ENCODE measurements at regions not wholly inside any gene's neighbourhood (a gene's known extent, or its start where the extent isn't known, plus 50 kb on each side); places are given as distances from the start of the nearest gene placed in this dataset.

DNA sequence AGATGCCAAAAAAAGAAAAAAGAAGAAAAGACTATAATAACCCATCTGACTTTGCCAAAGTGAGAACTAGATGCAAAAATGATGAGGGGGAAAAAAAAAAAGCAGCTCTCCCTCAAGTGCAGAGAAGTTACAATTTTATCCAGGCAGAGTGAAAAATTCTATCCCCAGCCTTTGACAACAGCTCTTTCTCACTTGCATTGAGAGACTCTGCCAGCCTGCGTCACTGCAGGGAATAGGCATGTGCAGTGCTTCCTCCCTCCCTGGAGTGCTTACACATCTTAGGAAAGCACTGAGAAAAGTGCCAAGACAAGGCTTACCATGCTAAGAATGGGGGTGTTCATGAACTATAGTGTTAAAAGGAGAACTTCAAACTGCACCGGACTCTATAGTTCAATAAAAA is 418.6 kb upstream of the TYRP1 start:
- TF ChIP-seq CTCF (IDR thresholded peaks at IDR 0.05) (no peak), POLR2A (IDR thresholded peaks at IDR 0.05) (no peak), POLR2AphosphoS5 (IDR thresholded peaks at IDR 0.05; ENCODE audit: insufficient read depth in 1 of 2, low read depth in 1 of 2) (no peak)
- Histone ChIP-seq H3K4me1 (no peaks in the 10 kb centered on the region), H3K27me3 (no peaks in the 10 kb centered on the region), H3K9me3 (no peaks in the 10 kb centered on the region), H3K27ac (no peak overlapping the region), H3K36me3 (no peaks in the 10 kb centered on the region), H3K4me3 (no peak overlapping the region)
- intact Hi-C loops (cut with DNase I): no loop called here
- no peak for DNase-seq (ENCODE audit: extremely low spot score in 2 of 2)

DNA sequence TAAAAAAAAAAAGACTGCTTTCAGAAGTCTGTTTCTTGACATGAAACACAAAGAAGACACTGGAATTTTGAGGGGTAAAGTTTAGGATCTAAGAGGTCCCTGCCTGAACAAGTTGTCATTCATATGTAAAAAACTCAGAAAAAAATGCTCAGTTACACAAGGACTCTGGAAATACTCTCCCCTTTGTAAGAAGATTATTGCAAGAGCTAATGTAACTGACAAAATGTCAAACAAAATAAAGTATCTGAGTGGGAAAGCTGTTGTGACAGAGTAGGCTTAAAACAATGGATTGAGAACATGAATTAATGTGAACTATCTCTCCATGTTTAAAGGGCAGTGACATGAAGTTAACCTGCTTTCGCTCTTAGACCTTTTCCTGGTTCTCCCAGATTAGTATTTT is 416.7 kb upstream of the TYRP1 start:
- H3K4me3 ChIP-seq: no peak overlapping the region
- no peaks in the 10 kb centered on the region for H3K9me3 ChIP-seq
- TF ChIP-seq CTCF (IDR thresholded peaks at IDR 0.05): no peak
- no peak for TF ChIP-seq POLR2A (IDR thresholded peaks at IDR 0.05)
- TF ChIP-seq POLR2AphosphoS5 (IDR thresholded peaks at IDR 0.05; ENCODE audit: insufficient read depth in 1 of 2, low read depth in 1 of 2): no peak

DNA sequence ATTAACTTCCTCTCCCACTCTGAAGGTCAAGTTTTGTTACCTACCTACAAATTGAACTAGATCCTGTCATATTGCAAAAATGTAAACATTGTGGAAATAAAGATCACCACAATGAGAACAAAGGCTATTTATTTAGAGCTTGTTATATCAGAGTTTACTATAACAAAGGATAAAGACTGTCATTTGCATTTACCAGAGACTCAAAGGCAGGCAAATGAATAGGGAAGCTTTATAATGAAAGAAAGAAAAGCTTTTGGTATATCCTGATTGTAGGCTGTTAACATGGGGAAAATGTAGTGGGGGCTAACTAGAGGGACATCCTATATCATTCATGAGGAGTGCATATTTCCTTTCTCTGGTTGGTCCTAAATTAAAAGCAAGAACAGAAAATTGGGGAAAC is 403.5 kb upstream of the TYRP1 start:
- Histone ChIP-seq H3K9me3 (no peaks in the 10 kb centered on the region), H3K4me3 (no peak overlapping the region), H3K4me1 (no peaks in the 10 kb centered on the region), H3K27me3 (no peaks in the 10 kb centered on the region), H3K27ac (no peak overlapping the region), H3K36me3 (no peaks in the 10 kb centered on the region)
- no peak for DNase-seq (ENCODE audit: extremely low spot score in 2 of 2)
- TF ChIP-seq POLR2AphosphoS5 (IDR thresholded peaks at IDR 0.05; ENCODE audit: insufficient read depth in 1 of 2, low read depth in 1 of 2): no peak
- TF ChIP-seq POLR2A (IDR thresholded peaks at IDR 0.05): no peak
- TF ChIP-seq CTCF (IDR thresholded peaks at IDR 0.05): no peak
- intact Hi-C loops (cut with DNase I): no loop called here

More for the DNA sequence above, 416.7 kb upstream of the TYRP1 start:
- H3K4me1 ChIP-seq: no peaks in the 10 kb centered on the region
- intact Hi-C loops (cut with DNase I): no loop called here
- no peak for DNase-seq (ENCODE audit: extremely low spot score in 2 of 2)
- H3K27me3 ChIP-seq: no peaks in the 10 kb centered on the region
- H3K27ac ChIP-seq: no peak overlapping the region
- no peaks in the 10 kb centered on the region for H3K36me3 ChIP-seq

DNA sequence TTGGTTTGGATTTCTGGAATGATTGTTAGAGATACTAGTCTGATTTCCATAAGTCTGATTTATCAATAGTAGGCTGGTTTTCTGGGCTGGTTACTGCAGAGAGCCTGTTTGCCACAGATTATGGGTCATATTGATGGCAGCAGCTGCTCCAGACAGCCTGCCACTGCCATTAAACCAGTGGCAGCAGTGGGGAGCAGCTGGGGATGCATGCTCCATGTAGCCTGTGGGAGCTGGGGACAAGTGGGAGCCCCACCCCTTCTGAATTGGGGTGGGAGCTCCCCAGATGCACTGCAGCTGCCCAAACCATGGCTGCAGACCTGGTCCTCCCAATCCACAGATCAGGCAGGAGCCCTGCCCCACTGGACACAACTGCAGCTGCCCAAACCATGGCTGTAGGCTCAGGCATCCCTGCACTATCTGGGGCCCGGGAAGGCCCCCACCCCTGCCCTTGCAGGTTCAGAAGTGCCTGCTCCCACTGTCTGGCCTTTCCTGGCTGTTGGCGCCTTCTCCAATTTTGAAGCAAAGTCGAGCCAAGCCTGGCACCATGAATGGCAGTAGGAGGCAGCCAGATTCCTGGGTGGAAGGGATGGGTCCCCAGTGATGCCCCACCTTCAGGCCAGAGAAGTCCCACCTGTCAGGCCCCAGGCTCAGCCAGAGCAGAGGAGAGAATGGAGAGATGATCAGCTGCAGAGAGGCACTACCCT is 402.9 kb upstream of the TYRP1 start:
- intact Hi-C loops (cut with DNase I): no loop called here
- Histone ChIP-seq H3K4me3 (no peak overlapping the region), H3K36me3 (no peaks in the 10 kb centered on the region), H3K27ac (no peak overlapping the region), H3K9me3 (no peaks in the 10 kb centered on the region), H3K4me1 (no peaks in the 10 kb centered on the region), H3K27me3 (no peaks in the 10 kb centered on the region)
- DNase-seq (ENCODE audit: extremely low spot score in 2 of 2): no peak
- TF ChIP-seq CTCF (IDR thresholded peaks at IDR 0.05): no peak
- TF ChIP-seq POLR2A (IDR thresholded peaks at IDR 0.05): no peak
- no peak for TF ChIP-seq POLR2AphosphoS5 (IDR thresholded peaks at IDR 0.05; ENCODE audit: insufficient read depth in 1 of 2, low read depth in 1 of 2)

GRCh38 chr9:12305211-12305610 is 388.0 kb upstream of the TYRP1 start:
- no peak overlapping the region for H3K27ac ChIP-seq
- no peak overlapping the region for H3K4me3 ChIP-seq
- DNase-seq (ENCODE audit: extremely low spot score in 2 of 2): no peak
- no peak for TF ChIP-seq POLR2A (IDR thresholded peaks at IDR 0.05)
- no peak for TF ChIP-seq POLR2AphosphoS5 (IDR thresholded peaks at IDR 0.05; ENCODE audit: insufficient read depth in 1 of 2, low read depth in 1 of 2)
- no peak for TF ChIP-seq CTCF (IDR thresholded peaks at IDR 0.05)
- H3K36me3 ChIP-seq: no peaks in the 10 kb centered on the region
- H3K4me1 ChIP-seq: no peaks in the 10 kb centered on the region
- no peaks in the 10 kb centered on the region for H3K27me3 ChIP-seq
- no peaks in the 10 kb centered on the region for H3K9me3 ChIP-seq
- intact Hi-C loops (cut with DNase I): no loop called here

Data from vagina (tissue), 2 donors.